H9 (cell line): ENCODE measurements at regions not wholly inside any gene's neighbourhood (a gene's known extent, or its start where the extent isn't known, plus 50 kb on each side); places are given as distances from the start of the nearest gene placed in this dataset.

Source experiments
- DNase-seq: peaks from one replicate; pipeline ENCODE4 v3.0.0-alpha.2; 2017
- H2AFZ ChIP-seq: one replicate; pipeline ENCODE4 v1.6.1; 2013; ENCODE audit warnings: mild to moderate bottlenecking, low read length, control low read depth, moderate library complexity
- H2AK5ac ChIP-seq: 2 replicates; pipeline ENCODE4 v1.6.1; 2013; ENCODE audit warnings: low read length, control low read depth, mixed read lengths; ENCODE audit not compliant: insufficient read length
- H2BK120ac ChIP-seq: one replicate; pipeline ENCODE4 v1.6.1; 2013; ENCODE audit warnings: low read depth, mild to moderate bottlenecking, low read length, control low read depth, inconsistent platforms; ENCODE audit not compliant: poor library complexity, severe bottlenecking
- H2BK12ac ChIP-seq: 2 replicates; pipeline ENCODE4 v1.6.1; 2013; ENCODE audit warnings: low read length, control low read depth, mixed read lengths, low read depth; ENCODE audit not compliant: insufficient read length
- H2BK15ac ChIP-seq: 2 replicates; pipeline ENCODE4 v1.6.1; 2013; ENCODE audit warnings: low read depth, low read length, control low read depth
- H2BK20ac ChIP-seq: one replicate; pipeline ENCODE4 v1.6.1; 2013; ENCODE audit warnings: low read depth, mild to moderate bottlenecking, low read length, control low read depth, inconsistent platforms; ENCODE audit not compliant: poor library complexity, severe bottlenecking
- H2BK5ac ChIP-seq: 2 replicates; pipeline ENCODE4 v1.6.1; 2013; ENCODE audit warnings: low read length, control low read depth, mixed read lengths; ENCODE audit not compliant: insufficient read length
- H3K14ac ChIP-seq: 2 replicates; pipeline ENCODE4 v1.6.1; 2013; ENCODE audit warnings: low read length, control low read depth; ENCODE audit not compliant: insufficient read depth
- H3K18ac ChIP-seq: 2 replicates; pipeline ENCODE4 v1.6.1; 2013; ENCODE audit warnings: low read depth, mild to moderate bottlenecking, mixed read lengths, low read length, control low read depth; ENCODE audit not compliant: insufficient read length
- H3K23ac ChIP-seq: 2 replicates; pipeline ENCODE4 v1.6.1; 2013; ENCODE audit warnings: low read length, control low read depth, mixed read lengths, low read depth; ENCODE audit not compliant: insufficient read length
- H3K23me2 ChIP-seq: 2 replicates; pipeline ENCODE4 v1.6.1; 2013; ENCODE audit warnings: low read depth, mild to moderate bottlenecking, mixed read lengths, low read length, control low read depth; ENCODE audit not compliant: insufficient read length, poor library complexity, severe bottlenecking
- H3K27ac ChIP-seq: 2 replicates; pipeline ENCODE4 v1.5.1; 2013; ENCODE audit warnings: low read length, control low read depth, mixed read lengths, low read depth; ENCODE audit not compliant: insufficient read length
- H3K27me3 ChIP-seq: 2 replicates; pipeline ENCODE4 v1.6.1; 2013; ENCODE audit warnings: low read length, control low read depth, inconsistent platforms; ENCODE audit not compliant: insufficient read depth
- H3K4ac ChIP-seq: 2 replicates; pipeline ENCODE4 v1.6.1; 2013; ENCODE audit warnings: low read depth, mild to moderate bottlenecking, control low read depth, inconsistent platforms, low read length, moderate library complexity
- H3K4me1 ChIP-seq: 2 replicates; pipeline ENCODE4 v1.6.1; 2013; ENCODE audit warnings: low read length, control low read depth, inconsistent platforms; ENCODE audit not compliant: insufficient read depth
- H3K4me2 ChIP-seq: 2 replicates; pipeline ENCODE4 v1.6.1; 2013; ENCODE audit warnings: low read length, control low read depth, mixed read lengths; ENCODE audit not compliant: insufficient read length, insufficient read depth
- H3K56ac ChIP-seq: 2 replicates; pipeline ENCODE4 v1.6.1; 2013; ENCODE audit warnings: low read depth, mild to moderate bottlenecking, mixed read lengths, low read length, control low read depth; ENCODE audit not compliant: insufficient read length
- H3K79me1 ChIP-seq: 2 replicates; pipeline ENCODE4 v1.6.1; 2013; ENCODE audit warnings: low read depth, mild to moderate bottlenecking, moderate library complexity, low read length, control low read depth, inconsistent platforms; ENCODE audit not compliant: insufficient read depth, poor library complexity, severe bottlenecking
- H3K79me2 ChIP-seq: 2 replicates; pipeline ENCODE4 v1.6.1; 2013; ENCODE audit warnings: low read length, control low read depth, inconsistent platforms; ENCODE audit not compliant: insufficient read depth
- H3K9ac ChIP-seq: 2 replicates; pipeline ENCODE4 v1.6.1; 2013; ENCODE audit warnings: low read length, control low read depth, mixed read lengths; ENCODE audit not compliant: insufficient read length; ENCODE audit errors: extremely low read depth
- H3K9me3 ChIP-seq: one replicate; pipeline ENCODE4 v1.6.1; 2013; ENCODE audit warnings: low read depth, low read length, inconsistent platforms; ENCODE audit not compliant: control insufficient read depth
- H3T11ph ChIP-seq: one replicate; pipeline ENCODE4 v1.6.1; 2013; ENCODE audit warnings: mild to moderate bottlenecking, low read length, control low read depth, inconsistent platforms
- H4K20me1 ChIP-seq: one replicate; pipeline ENCODE4 v1.6.1; 2013; ENCODE audit not compliant: control insufficient read depth, insufficient read length, insufficient read depth
- H4K5ac ChIP-seq: 2 replicates; pipeline ENCODE4 v1.6.1; 2013; ENCODE audit warnings: low read depth, mild to moderate bottlenecking, mixed read lengths, low read length, control low read depth; ENCODE audit not compliant: insufficient read length
- H4K8ac ChIP-seq: replicated peaks from 2 replicates; pipeline ENCODE4 v1.6.1; 2013; ENCODE audit warnings: low read length, control low read depth, mixed read lengths, low read depth; ENCODE audit not compliant: insufficient read length
- H4K91ac ChIP-seq: 2 replicates; pipeline ENCODE4 v1.6.1; 2013; ENCODE audit warnings: low read depth, mild to moderate bottlenecking, moderate library complexity, mixed read lengths, low read length, control low read depth; ENCODE audit not compliant: insufficient read length
- H3K27ac Mint-ChIP-seq, 3 experiments: 2 replicates in 2 of 3; 3 replicates in 1 of 3; pipeline ENCODE4 v1.8.0; 2020 to 2021; ENCODE audit warnings: mixed read lengths in 3 of 3, mild to moderate bottlenecking in 1 of 3, moderate library complexity in 1 of 3
- H3K27me3 Mint-ChIP-seq: 2 replicates; pipeline ENCODE4 v1.8.0; 2021; ENCODE audit warnings: low read depth, mild to moderate bottlenecking, moderate library complexity, mixed read lengths
- H3K36me3 Mint-ChIP-seq, 3 experiments: 2 replicates in 2 of 3; 3 replicates in 1 of 3; pipeline ENCODE4 v1.8.0; 2020 to 2021; ENCODE audit warnings: low read depth in 3 of 3, mixed read lengths in 3 of 3; ENCODE audit not compliant: insufficient read depth in 1 of 3
- H3K4me1 Mint-ChIP-seq, 2 experiments: 2 replicates each; pipeline ENCODE4 v1.8.0; 2020; ENCODE audit warnings: mixed read lengths in 2 of 2
- H3K4me3 Mint-ChIP-seq, 2 experiments: 2 replicates in 1 of 2; 3 replicates in 1 of 2; pipeline ENCODE4 v1.8.0; 2020 to 2021; ENCODE audit warnings: mild to moderate bottlenecking in 2 of 2, mixed read lengths in 2 of 2, moderate library complexity in 1 of 2
- H3K9me3 Mint-ChIP-seq, 2 experiments: 2 replicates in 1 of 2; 3 replicates in 1 of 2; pipeline ENCODE4 v1.8.0; 2020; ENCODE audit warnings: mild to moderate bottlenecking in 2 of 2, mixed read lengths in 2 of 2, moderate library complexity in 1 of 2
- CTCF ChIP-seq: fragments of 200-600 bp; sonication (generic); conservative IDR thresholded peaks from 3 replicates; pipeline ENCODE4 v1.8.0; 2021; ENCODE audit warnings: antibody characterized with exemption, mild to moderate bottlenecking
- WGBS: extraction: QIAGEN DNeasy Blood & Tissue Kit; methylation state at CpG from one replicate; pipeline ENCODE4 v1.1.7; 2013; ENCODE audit warnings: missing lambda C conversion rate, low lambda C conversion rate, mixed read lengths; ENCODE audit not compliant: insufficient read length; ENCODE audit errors: extremely low coverage; 5-methylcytosine and 5-hydroxymethylcytosine counted together

GRCh38 chr2:11940121-11940743 lies 193.8 kb downstream of the LPIN1 start:
- no CpG with 5 or more reads among the region's 3 CpGs for WGBS
- Histone ChIP-seq H2BK5ac (no peak overlapping the region), H3K79me1 (no peaks in the 10 kb centered on the region), H3K18ac (no peak overlapping the region), H3T11ph (no peak overlapping the region), H3K4me2 (no peak overlapping the region), H3K79me2 (no peaks in the 10 kb centered on the region), H3K9me3 (no peaks in the 10 kb centered on the region), H2AK5ac (no peak overlapping the region), H2BK12ac (no peak overlapping the region), H3K56ac (no peak overlapping the region), H3K4me1 (no peaks in the 10 kb centered on the region), H4K20me1 (no peaks in the 10 kb centered on the region), H2BK120ac (no peak overlapping the region), H2BK20ac (no peak overlapping the region), H4K91ac (no peak overlapping the region), H4K8ac (no peak overlapping the region), H3K23me2 (no peaks in the 10 kb centered on the region), H3K9ac (no peak overlapping the region), H3K27me3 (no peaks in the 10 kb centered on the region), H3K14ac (no peak overlapping the region), H3K4ac (no peak overlapping the region), H3K23ac (no peak overlapping the region), H2AFZ (no peak overlapping the region), H4K5ac (no peak overlapping the region), H2BK15ac (no peak overlapping the region), H3K27ac (no peak overlapping the region)
- no peak for TF ChIP-seq CTCF
- H3K9me3 Mint-ChIP-seq = no peaks in the 10 kb centered on the region; a peak in 1 of 5 replicates
- no peaks in the 10 kb centered on the region for H3K4me1 Mint-ChIP-seq
- no peaks in the 10 kb centered on the region; the same call in 1 of the 2 replicates for H3K27me3 Mint-ChIP-seq
- H3K36me3 Mint-ChIP-seq = no peaks in the 10 kb centered on the region
- H3K27ac Mint-ChIP-seq = no peak overlapping the region
- H3K4me3 Mint-ChIP-seq = no peak overlapping the region
- no peak for DNase-seq
